ENCODE measurements at regions not wholly inside any gene's neighbourhood (a gene's known extent, or its start where the extent isn't known, plus 50 kb on each side); places are given as distances from the start of the nearest gene placed in this dataset.

DNA sequence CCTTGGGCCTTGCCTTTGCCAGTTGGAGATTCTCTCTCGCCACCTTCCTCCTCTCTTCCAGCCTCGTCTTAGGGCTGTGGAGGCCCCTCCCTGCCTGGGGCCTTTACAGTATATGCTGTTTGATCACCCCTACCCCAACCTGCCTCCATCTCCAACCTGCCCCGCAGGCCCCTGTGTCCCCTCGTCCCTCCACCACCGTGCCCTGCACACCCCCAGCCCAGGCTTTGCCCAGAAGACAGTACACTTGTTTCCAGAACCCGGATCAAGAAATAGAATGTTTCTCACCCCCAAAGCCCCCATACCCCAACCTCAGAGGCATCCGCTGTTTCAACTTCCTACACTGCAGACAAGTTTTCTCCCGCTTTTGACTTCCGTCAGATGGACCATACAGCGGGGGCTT lies 202.3 kb upstream of the C14orf180 start:
- TF ChIP-seq, protein P1, sequence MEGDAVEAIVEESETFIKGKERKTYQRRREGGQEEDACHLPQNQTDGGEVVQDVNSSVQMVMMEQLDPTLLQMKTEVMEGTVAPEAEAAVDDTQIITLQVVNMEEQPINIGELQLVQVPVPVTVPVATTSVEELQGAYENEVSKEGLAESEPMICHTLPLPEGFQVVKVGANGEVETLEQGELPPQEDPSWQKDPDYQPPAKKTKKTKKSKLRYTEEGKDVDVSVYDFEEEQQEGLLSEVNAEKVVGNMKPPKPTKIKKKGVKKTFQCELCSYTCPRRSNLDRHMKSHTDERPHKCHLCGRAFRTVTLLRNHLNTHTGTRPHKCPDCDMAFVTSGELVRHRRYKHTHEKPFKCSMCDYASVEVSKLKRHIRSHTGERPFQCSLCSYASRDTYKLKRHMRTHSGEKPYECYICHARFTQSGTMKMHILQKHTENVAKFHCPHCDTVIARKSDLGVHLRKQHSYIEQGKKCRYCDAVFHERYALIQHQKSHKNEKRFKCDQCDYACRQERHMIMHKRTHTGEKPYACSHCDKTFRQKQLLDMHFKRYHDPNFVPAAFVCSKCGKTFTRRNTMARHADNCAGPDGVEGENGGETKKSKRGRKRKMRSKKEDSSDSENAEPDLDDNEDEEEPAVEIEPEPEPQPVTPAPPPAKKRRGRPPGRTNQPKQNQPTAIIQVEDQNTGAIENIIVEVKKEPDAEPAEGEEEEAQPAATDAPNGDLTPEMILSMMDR (conservative IDR thresholded peaks at IDR 0.05; ENCODE audit: low read depth, low read length) = no peak
- no peak for DNase-seq (ENCODE audit: low read depth)
- no peak overlapping the region for H3K4me3 ChIP-seq (ENCODE audit: low read depth, low read length)

GRCh38 chr14:104378698-104379113 lies 200.9 kb upstream of the C14orf180 start:
- TF ChIP-seq, protein P1 (conservative IDR thresholded peaks at IDR 0.05; ENCODE audit: low read depth, low read length) = no peak
- DNase-seq (ENCODE audit: low read depth) = no peak

GRCh38 chr14:104382361-104383087 lies 197.0 kb upstream of the C14orf180 start:
- TF ChIP-seq, protein P1 (conservative IDR thresholded peaks at IDR 0.05; ENCODE audit: low read depth, low read length) = no peak
- no peak for DNase-seq (ENCODE audit: low read depth)
- H3K4me3 ChIP-seq (ENCODE audit: low read depth, low read length) = no peak overlapping the region

More at GRCh38 chr14:104378698-104379113, 200.9 kb upstream of the C14orf180 start:
- no peak overlapping the region for H3K4me3 ChIP-seq (ENCODE audit: low read depth, low read length)

DNA sequence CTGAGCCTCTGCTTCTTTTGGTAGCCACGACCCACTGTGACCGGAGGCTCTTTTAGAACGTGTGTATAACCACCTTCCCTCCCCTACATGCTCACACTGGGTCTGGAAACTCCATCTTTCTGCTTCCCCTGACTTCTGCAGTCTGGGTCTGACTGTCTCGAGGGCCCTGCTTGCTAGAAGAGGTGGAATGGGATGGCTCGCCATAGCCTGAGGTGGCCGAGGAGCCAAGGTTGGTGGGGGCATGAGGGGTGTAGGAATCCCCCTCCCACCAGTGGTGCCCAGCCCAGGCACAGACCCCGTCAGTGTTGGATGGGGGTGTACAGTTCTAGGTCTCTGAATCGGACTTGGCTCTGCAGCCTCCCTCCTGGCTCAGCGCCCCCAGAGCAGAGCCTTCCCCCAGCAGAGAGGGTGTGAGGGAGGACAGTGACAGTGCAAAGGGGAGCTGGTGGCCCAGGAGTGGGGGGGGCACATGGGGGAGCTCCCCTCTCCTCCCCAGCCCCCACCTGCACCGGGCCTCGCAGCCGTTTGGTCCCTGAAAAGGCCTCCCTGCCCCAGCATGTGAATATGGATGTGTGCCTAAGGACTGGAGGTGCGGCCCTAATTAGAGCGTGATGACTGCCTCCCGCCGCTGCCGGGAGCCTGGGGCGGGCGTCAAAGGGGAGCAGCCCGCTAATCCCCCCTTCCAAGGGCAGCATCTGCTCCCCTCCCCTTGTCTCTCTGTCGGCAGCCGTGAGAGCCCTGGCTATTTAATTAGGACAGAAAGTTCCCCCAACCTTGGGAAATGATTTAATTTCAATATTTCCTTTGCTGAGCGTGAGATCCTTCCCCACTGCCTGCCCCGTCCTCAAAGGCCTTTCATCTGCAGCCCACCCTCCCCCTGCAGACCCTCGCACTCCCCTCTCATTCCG lies 196.2 kb upstream of the C14orf180 start:
- no peak overlapping the region for H3K4me3 ChIP-seq (ENCODE audit: low read depth, low read length)
- no peak for DNase-seq (ENCODE audit: low read depth)
- TF ChIP-seq, protein P1 (conservative IDR thresholded peaks at IDR 0.05; ENCODE audit: low read depth, low read length) = no peak

GRCh38 chr14:104383996-104384775 lies 195.4 kb upstream of the C14orf180 start:
- H3K4me3 ChIP-seq (ENCODE audit: low read depth, low read length) = no peak overlapping the region
- no peak for DNase-seq (ENCODE audit: low read depth)
- TF ChIP-seq, protein P1 (conservative IDR thresholded peaks at IDR 0.05; ENCODE audit: low read depth, low read length) = no peak

GRCh38 chr14:104384776-104385071 lies 194.8 kb upstream of the C14orf180 start:
- TF ChIP-seq, protein P1 (conservative IDR thresholded peaks at IDR 0.05; ENCODE audit: low read depth, low read length) = no peak
- H3K4me3 ChIP-seq (ENCODE audit: low read depth, low read length) = no peak overlapping the region
- DNase-seq (ENCODE audit: low read depth) = no peak
